ENCODE measurements at regions not wholly inside any gene's neighbourhood (a gene's known extent, or its start where the extent isn't known, plus 50 kb on each side); places are given as distances from the start of the nearest gene placed in this dataset.
"Not testable (repeated sequence)": the region's sequence is repeated elsewhere in the genome, so short reads cannot be mapped to it uniquely, and the experiment has no call there.

GRCh38 chr6:20263059-20263458 lies 50.8 kb upstream of the MBOAT1 start:
- DNase-seq (ENCODE audit: low spot score), result no peak

GRCh38 chr6:20265842-20266241 lies 53.6 kb upstream of the MBOAT1 start:
- no peak for DNase-seq (ENCODE audit: low spot score)

GRCh38 chr6:20266851-20267608 lies 54.8 kb upstream of the MBOAT1 start:
- peak; percentile 45 for DNase-seq (ENCODE audit: low spot score)

GRCh38 chr6:20269181-20269580 lies 56.9 kb upstream of the MBOAT1 start:
- DNase-seq (ENCODE audit: low spot score), result no peak

DNA sequence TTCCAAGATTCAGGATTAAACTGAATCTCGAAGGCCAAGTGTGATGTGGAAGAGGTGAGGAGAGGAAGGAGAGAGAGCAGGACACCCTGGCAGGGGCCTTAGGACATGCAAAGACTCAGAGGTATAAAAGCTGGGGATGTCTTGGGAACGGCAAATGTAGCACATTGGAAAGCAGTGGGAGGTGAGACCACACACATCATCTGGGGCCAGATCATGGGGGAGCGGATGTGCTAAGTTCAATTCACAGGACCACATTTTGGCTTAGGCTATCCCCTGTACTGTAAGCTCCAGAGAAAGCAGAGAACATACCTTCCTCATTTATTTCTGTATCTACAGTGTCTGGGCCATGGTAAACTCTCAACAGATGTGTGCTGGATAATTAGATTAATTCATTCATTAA lies 59.5 kb upstream of the MBOAT1 start:
- DNase-seq (ENCODE audit: low spot score), result no peak

- DNase-seq (ENCODE audit: low spot score), result no peak
These were observed 61.9 kb upstream of the MBOAT1 start for GRCh38 chr6:20274137-20274536.

DNA sequence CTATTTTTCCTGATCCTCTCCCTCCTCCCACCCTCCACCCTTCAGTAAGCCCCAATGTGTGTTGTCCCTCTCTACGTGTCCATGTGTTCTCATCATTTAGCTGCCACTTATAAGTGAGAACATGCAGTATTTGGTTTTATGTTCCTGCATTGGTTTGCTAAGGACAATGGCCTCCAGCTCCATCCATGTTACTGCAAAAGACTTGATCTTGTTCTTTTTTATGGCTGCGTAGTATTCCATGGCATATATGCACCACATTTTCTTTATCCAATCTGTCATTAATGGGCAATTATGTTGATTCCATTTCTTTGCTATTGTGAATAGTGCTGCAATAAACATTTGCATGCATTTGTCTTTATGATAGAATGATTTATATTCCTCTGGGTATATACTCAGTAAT lies 63.6 kb upstream of the MBOAT1 start:
- DNase-seq (ENCODE audit: low spot score), result not testable (repeated sequence)

DNA sequence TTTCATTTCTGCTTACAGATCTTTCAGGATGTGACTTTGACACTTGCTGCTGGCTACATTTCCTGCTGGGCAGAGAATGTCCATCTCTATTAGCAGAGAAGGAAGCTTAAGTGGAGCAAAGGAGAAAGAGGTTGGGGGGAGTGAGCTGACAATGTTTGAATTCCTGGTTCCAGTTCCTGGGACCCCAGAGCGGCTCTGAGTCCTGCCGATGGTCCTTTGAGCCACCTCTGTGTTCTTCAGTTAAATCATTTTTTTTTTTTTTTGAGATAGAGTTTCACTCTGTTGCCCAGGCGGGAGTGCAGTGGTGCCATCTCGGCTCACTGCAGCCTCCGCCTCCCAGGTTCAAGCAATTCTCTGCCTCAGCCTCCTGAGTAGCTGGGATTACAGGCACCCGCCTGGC lies 65.5 kb upstream of the MBOAT1 start:
- DNase-seq (ENCODE audit: low spot score), result not testable (repeated sequence)

GRCh38 chr6:20279051-20279450 lies 66.8 kb upstream of the MBOAT1 start:
- no peak for DNase-seq (ENCODE audit: low spot score)

GRCh38 chr6:20279608-20280287 lies 67.5 kb upstream of the MBOAT1 start:
- DNase-seq (ENCODE audit: low spot score), result no peak

GRCh38 chr6:20280288-20280621 lies 68.0 kb upstream of the MBOAT1 start:
- DNase-seq (ENCODE audit: low spot score), result no peak

- no peak for DNase-seq (ENCODE audit: low spot score)
These were observed 72.4 kb upstream of the MBOAT1 start for GRCh38 chr6:20284672-20285071.

GRCh38 chr6:20286968-20287565 lies 74.8 kb upstream of the MBOAT1 start:
- no peak for DNase-seq (ENCODE audit: low spot score)

DNA sequence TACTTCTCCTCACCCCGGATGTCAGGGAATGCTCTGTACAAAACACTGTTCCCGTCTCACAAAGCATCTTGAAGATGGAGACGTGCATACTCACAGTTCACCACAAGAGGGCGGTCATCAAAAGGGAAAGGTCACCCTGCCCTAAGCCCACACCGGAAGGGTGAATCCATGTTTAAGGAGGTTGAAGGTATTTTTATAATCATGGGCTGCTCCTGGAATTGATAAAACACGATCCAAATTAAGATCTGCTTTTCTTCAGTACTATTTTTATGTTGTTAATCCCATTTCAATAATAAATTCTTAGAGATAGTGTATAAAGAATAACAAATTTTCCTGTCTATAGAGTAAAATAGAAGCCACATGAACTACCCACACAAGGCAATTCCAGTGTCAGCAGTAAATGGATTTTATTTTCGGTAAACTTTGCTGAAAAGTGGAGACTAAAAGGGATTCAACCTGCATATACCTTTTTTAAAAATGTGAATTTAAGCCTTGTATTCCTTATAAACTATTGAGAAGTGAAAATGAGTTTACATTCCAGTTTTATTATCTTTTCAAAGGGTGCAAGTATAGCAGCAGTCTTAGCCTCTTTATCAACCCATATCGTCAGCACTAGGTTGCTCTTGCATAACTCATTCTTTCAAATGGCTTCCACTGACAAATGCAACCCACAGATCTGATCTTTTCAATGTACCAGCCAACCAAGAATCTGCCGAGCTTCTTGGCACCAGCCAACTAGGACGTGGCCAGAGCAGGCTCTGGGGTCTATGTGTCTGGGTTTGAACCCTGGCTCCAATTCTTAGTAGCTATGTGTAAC lies 79.7 kb upstream of the MBOAT1 start:
- peak; percentile 72 for DNase-seq (ENCODE audit: low spot score)

DNA sequence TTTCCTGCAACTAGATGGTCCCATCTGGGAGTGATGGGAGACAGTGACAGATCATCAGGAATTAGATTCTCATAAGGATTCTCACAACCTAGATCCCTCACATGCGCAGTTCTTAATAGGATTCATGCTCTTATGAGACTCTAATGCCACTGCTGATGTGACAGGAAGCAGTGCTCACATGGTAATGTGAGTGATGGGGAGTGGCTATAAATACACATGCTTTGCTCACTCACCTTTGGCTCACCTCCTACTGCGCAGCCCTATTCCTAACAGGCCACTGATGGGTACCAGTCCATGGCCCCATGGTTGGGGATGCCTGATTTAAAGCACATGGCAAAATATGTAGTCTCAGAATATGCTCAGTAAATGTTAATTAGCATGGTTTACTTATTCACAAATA lies 80.6 kb upstream of the MBOAT1 start:
- no peak for DNase-seq (ENCODE audit: low spot score)

DNA sequence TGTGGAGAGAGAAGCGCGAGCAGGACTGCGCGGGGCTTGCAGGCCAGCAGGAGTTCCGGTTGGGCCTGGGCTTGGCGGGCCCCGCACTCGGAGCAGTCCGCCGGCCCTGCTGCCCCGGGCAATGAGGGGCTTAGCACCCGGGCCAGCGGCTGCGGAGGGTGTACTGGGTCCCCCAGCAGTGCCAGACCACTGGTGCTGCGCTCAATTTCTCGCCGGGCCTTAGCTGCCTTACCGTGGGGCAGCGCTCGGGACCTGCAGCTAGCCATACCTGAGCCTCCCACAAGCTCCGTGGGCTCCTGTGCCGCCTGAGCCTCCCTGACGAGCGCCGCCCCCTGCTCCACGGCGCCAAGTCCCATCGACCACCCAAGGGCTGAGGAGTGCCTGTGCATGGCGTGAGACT lies 89.0 kb upstream of the MBOAT1 start:
- no peak for DNase-seq (ENCODE audit: low spot score)

- DNase-seq (ENCODE audit: low spot score), result no peak
These were observed 89.9 kb upstream of the MBOAT1 start for GRCh38 chr6:20302168-20302567.

- no peak for DNase-seq (ENCODE audit: low spot score)
These were observed 90.5 kb upstream of the MBOAT1 start for GRCh38 chr6:20302702-20303251.

DNA sequence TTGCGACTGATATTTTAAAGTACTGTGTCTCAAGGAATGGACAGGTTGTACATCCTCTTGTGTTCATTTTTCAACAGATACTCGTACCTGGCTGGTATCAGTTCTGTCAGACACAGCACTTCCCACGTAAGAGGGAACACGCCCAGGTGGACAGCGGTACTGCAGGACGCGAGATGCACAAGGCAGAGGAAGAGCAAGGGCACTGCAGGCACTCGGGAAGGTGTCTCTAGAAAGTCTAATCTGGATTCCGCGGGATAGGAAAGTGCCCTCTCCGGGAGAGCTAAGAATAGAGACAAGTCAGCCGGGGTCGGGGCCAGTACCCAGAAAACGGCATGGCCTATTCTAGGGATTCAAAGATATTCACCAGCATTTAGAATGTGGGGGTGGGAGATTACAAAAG lies 94.2 kb upstream of the MBOAT1 start:
- DNase-seq (ENCODE audit: low spot score), result no peak

- DNase-seq (ENCODE audit: low spot score), result no peak
These were observed 92.5 kb upstream of the E2F3 start for GRCh38 chr6:20309186-20309585.

GRCh38 chr6:20310185-20310584 lies 91.5 kb upstream of the E2F3 start:
- no peak for DNase-seq (ENCODE audit: low spot score)

DNA sequence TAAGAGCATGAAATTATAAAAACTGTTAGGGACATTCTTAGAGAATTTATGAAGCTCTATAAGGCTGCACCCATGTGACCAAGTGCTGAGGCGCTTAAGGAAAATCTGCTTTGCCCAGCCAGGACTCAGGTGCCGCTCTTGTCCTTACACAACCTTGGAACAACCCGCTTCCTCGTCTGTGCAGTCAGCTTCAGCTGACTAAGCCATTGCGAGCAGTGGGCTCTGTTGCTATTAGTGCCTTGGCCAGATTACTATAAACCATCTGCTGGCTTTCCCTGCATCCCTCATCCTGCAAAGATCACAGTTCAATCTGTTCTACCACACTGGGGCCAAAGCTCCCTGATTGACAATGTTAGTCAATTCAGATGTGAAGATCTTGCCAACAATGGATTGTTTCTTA lies 89.1 kb upstream of the E2F3 start:
- DNase-seq (ENCODE audit: low spot score), result no peak

Measured in putamen (tissue), 1 donor.